ENCODE measurements at regions not wholly inside any gene's neighbourhood (a gene's known extent, or its start where the extent isn't known, plus 50 kb on each side); places are given as distances from the start of the nearest gene placed in this dataset.

DNA sequence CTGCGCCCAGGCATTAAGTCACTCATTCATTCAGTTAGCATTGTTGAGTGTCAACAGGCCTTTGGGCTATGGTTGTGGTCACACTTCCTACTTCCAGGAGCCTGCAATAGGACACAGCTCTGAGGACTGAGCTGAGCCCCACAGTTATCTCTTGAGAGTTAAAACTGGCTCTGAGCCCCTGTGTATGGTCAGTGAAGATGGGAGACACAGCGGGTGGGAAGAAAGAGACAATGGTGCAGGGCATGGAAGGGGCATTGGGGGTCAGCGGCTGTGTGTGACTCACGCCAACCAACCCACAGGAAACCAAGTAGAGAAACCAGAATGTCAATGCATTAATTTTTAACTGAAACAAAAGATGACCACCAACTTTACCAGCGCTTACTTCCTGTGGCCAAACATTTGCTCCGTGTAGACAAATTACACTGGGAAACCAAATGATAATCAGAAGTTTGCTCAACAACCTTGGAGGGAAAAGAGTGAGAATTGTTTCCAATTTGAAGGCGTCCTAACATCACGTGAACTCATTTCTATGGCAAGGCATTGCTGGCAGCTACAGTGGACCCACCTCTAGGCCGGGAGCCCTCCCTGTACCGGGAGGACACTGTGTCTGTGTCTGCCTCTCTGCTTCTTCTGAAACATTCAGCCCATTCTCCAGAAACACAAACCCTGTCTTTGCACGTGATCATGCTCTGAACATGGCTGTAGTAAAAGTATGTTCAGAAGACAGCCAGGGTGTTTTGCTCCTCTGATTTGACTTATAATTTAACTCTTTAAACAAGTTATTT, 212.0 kb upstream of the ID2 start:
- no peak for DNase-seq (ENCODE audit: low read depth in 2 of 2)

DNA sequence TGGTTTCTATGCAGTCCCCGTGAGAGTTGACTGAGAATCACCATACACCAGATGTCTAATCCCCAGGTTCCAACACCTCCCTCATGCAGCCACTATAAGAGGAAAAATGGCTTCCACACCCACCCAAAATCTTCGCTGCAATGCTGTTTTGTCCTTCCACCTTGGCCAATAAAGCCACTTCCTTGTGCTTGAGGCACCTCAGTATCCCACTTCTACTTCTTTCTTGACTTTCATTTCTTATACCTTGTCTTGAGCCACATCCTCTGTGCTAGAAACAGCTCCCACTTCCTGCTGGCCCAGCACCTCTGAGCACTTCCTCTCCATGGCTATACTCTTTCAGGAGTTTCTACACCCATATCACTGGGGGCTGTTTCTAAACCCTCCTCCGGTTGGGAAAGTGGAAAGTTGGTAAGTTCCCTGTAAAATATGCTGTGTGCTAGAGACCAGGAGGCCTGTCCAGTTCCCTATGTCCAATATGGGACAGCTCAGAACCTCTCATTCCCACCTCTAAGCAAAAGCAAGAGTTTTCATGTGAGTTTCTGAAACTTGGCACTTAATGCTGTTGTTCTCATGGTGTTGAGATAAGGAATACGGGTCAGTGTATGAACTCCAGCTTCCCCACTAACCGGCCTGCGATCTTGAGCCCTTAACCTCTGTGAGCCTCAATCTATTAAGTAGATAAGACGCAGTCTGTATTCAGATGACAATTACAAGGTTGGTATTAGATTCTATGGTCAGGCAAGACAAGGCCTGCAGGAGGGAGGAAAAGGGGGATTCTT, 209.1 kb upstream of the ID2 start:
- no peak for DNase-seq (ENCODE audit: low read depth in 2 of 2)

DNA sequence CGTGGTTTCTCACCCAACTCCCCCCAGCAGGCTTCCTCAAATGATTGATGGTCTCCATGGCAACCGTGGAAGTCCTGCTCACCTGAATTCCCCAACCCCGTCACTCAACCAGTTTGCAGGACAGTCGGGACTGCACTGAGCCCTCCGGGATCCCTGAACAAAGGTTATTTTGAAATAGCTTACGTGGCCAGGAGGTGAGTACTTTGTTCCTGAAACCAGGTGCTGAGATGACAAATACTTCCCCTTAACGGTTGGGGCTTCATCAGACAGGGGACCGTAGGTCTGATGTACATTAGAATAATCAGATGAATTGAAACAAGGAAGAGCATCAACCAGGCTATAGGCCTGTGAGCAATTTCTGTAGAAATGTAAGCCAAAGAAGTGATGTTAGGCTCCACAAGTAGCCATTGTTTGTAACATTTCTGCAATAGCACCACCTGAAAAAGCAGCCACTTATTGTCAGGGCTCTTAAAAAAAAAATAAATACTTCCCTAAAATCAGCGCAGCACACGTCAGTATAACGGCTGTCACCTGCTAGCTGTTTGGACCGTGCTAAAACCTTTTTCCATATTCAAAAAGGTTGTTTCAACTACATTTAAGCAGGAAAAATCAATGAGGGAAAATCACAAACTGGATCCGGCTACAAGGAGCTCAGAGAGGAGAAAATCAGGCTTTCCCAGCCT, 206.4 kb upstream of the ID2 start:
- DNase-seq (ENCODE audit: low read depth in 2 of 2): no peak

DNA sequence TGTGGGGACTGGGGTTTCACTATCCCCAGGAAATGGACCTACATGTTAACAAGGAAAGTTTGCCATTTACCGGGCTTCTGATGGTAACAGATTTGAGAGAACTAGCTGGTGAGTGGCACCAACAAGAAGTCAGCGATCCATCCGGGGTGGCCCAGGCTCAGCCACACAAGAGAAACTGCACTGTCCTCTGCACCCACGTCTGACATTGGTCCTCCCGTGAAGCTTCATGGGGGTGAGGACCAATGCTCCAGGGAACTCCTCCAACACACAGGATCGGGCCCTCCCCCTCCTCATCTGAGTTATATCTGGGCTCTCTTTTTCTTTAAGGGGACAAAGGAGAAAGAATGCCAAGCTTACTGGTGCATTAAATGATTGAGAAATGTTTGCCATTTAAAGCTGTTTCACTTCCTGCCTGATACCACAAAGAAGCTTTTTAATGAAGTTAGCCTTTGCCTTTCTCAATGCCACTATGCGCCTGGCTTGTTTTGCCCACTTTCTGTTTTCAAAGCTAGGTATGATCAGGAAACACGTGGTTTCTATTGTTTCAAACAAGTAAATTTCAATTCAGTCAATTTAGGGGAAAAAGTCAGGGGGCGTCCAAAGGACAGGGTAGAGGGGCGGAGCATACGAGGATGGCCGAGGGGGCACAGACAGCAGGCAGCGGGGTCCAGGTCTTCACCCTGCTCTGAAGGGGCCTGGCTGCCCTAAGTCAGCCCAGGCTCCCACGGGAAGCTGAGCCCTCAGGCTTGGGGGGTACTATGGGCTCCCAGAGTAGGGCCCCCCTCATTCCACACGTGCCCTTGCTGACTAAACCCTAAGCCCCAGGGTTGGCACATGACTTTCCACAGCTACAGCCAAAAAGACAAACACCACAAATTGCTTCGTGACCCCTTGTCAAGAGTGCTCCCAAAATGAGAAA, 204.0 kb upstream of the ID2 start:
- no peak for DNase-seq (ENCODE audit: low read depth in 2 of 2)

DNA sequence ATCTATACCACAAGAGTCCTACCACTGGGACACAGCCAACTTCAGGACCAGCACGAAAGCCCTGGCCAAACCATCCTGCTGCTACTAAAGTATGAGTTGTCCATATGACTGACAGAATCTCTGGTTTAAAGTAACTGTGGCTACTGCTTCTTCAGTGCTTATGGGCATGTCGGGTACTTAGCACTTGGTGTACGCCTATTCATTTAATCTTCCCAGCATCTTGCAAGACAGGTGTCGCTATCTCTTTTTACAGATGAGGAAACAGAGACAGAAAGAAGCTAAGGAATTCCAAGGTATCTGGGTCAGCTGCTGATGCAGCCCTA, 203.4 kb upstream of the ID2 start:
- DNase-seq (ENCODE audit: low read depth in 2 of 2): no peak

DNA sequence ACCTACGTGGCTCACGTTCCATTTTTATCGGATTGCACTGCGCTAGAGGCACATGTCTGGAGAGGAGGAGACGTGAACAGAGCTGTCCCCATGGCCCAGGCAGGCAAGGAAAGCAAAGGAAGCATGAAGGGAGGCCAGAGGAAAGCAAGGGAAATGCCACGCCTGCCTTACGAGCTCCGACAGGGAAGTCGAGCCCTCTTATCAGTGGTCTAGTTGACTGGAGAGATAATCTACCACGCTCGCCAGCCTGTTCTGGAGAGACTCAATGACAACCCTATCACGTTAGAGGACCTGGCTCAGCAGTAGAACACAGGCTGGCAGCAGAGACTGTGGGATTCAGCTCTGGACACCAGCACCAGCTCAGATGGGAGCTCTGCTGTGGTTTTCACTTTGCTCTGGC, 202.6 kb upstream of the ID2 start:
- DNase-seq (ENCODE audit: low read depth in 2 of 2): no peak

DNA sequence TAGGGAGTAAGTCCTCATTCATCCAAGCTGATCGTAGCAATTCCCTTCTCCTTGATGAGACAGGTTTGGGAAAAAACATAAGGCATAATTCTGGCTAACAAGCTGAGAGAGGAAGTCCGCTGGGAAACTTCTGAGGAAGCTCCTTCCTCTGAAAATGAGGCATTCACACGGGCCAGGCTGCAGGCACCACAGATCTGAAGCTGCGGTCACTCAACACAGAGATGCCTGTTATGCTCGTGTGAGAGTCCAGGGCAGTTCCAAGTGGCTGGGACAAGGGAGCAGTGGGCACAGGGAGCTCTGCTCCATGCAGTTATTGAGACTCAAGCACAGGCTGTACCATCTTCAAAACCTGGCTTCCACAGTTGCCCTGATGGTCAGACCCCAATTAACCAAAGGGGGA, 200.9 kb upstream of the ID2 start:
- no peak for DNase-seq (ENCODE audit: low read depth in 2 of 2)

DNA sequence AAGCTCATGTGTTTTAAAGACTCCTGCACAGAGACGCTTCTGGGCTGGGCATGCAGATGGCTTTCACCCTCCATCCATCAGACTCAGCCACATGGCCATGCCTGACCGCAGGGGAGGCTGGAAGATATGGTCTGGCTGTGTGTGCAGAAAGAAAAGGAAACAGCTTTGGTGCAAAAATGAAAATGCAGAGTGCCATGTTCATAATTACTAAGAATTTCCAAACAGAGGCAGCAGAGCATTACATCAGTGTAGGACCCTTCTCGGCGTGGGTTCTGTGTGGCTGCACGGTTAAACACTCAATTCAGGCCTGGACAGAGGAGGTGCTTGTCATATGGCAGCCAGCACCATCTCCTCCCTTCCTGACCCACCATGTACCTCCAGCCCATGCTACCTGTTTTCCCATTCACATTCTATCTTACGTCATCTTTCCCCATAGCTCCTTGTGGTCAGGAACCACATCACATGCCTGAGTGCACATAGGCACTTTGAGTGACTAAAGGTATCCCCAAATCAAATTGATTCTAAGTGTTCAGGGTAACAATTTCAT, 200.3 kb upstream of the ID2 start:
- peak; percentile 28 to 41 for DNase-seq (ENCODE audit: low read depth in 2 of 2)

DNA sequence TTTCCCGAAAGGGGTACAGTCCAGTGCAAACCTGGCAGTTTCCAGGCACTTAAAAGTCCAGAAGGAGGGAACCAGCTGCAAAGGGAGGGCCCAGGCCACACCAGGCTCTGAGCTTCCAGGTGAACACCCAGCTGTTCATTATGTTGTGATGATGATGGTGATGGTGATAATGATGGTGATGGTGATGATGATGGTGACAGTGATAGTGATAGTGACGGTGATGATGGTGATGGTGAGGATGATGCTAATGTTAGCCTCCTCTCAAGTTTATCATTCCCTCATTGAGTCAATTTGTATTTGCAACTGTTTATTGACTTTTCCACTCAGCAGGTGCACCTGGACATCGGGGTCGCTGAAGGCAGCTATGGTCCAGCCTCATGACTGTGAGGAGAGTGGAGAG, 199.4 kb upstream of the ID2 start:
- no peak for DNase-seq (ENCODE audit: low read depth in 2 of 2)

DNA sequence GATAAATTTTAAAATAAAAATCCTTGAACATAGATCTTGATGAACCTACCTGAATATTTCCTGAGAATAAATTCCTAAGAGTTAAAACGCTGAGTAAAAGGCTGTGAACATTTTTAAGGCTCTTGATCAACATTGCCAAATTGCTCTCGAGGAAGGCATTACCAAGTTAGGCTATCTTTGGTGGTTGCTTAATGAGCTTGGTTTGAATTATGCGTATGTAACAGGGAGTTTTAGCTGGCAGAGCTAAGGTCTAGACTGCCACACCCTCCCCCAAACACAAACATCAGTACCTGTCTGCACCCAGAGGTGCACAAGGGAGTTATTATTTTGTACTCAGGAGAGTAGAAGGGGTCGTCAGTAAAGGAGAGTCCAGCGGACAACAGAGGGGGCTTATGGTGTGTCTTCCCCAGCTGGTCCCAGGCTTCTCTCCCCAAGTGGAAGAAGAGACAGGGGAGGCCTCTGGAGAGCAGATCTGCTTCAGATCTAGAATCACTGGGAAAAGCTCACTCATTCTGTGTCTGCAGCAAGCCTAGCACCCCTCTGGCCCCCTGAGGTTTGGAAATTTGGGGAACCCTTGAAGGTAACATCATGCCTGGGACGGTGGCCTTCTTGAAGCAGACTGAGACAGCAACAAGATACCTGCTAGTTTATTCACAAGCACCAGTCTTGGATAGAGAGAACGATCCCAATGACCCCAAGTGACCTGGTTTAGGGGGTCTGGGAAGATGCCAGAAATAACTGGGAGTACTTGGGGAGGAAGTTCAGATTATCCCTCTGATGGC, 197.2 kb upstream of the ID2 start:
- no peak for DNase-seq (ENCODE audit: low read depth in 2 of 2)

DNA sequence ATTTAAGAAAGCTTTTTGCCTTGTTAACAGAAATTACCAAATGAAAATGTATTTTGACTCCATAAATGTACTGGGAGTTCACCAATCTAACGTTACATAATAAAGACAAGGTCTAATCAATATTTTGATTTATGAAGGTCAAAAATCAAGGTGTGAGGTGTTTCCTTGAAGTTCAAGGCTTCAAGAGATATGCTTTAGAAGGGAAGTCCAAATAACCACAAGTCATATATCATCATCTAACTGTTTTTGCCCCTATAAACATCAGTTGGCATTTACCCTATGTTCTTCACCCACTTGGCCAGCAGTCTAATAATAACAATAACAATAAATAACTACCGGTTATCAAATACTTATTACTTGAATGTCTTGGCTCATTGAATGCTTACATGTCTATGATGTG, 196.1 kb upstream of the ID2 start:
- no peak for DNase-seq (ENCODE audit: low read depth in 2 of 2)

DNA sequence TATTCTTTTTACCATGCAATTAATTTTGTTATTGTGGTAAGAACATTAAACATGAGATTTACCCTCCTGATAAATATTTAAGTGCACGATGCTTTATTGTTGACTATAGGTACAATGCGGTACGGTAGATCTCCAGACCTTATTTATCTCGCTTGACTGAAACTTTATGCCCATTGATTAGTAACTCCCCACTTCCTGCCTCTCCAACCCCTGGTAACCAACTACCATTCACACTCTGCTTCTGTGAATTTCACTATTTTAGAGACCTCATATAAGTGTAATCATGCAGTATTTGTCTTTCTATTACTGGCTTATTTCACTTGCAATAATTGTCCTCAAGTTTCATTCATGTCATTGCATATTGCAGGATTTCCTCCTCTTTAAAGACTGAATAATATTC, 195.7 kb upstream of the ID2 start:
- no peak for DNase-seq (ENCODE audit: low read depth in 2 of 2)

DNA sequence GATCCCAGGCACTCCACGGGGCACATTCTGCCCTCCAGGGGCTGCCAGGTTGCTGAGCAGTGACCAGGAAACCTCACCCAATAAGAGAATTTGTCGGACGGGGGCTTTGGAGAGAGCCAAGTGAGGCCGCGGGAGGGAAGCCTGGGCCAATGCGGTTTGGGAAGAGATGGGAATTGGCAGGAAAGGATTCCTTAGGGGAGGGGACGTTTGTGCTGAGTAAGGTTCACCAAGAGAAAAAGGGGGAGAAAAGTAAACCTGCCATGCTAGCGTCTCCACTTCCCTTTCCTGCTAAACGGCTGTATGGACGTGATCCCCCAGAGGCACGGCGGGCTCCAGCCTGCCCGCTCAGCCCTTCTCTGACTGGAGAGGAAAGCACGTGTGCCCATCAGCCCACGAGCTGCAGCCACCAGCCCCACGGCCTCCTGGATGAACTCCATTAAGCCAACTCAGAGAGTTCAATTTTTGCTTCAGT, 194.4 kb upstream of the ID2 start:
- no peak for DNase-seq (ENCODE audit: low read depth in 2 of 2)

DNA sequence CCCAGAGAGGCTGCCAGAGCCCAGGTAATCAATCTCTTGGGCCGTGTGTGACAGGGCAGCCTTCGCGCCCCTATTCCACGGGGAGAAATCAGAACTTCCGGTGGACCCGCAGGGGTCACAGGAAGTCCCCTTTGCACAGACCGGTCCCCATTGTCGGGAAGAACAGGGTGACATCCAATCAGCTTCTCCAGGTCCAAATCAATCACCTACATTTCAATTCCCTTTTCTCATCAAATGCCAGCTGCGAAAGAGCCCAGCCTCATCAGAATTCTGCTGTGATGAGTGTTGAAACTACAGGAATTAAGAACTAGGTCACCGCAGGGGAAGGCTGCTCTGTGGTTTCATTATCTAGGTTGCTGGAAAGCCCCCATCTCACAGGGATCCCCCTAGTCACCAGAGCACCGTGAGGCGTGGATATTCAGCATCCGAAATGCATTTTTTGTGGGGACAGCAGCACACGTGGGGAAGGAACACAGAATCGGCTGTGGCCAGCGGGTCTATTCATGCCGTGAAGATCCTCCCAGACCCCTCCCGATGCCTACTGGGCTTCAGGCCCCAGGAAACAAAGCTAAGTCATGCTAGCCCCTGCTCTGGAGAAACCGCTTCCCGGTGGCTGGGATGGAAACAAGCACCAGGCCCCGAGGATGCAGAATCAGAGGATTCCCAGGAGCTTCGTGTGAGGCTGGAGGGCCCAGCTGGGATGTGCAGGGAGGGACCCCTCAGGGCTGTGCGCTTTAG, 193.7 kb upstream of the ID2 start:
- peak; percentile 38 to 64 for DNase-seq (ENCODE audit: low read depth in 2 of 2)

DNA sequence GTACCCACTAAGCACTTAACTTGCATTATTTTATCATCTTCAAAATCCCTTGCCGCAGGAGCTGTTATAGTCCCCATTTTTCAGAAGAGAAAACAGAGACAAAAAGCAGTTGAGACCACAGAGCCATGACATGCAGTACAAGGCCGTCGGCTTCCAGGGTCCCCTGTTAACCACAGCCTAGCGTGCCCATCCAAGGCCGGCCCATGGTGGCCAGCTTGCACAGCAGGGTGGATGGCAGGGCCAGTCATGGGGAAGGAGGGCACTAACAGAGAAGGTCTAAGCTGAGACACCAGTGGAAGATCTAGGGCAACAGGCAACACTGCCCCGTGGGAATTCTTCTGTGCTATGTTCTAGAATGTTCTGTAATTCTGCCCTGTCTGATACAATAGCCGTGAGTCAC, 192.6 kb upstream of the ID2 start:
- no peak for DNase-seq (ENCODE audit: low read depth in 2 of 2)

DNA sequence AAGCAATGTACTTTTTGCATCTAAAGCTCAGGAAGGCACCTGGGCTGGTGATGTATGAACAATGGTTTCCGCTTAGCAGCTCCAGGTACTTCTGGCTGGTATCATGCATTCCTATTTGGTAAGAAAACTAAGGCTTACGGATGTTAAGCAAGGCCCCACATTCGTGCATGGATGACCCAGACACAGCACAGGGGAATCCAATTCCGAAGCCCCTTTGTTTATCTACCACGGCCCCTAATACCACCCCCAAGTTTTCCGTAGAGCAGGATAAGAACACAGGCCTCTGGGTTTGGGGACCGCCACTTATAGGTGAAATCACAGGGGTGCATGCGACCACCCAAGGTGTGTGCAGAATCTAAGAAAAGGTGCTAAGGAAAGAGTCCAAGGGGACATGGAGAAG, 192.1 kb upstream of the ID2 start:
- DNase-seq (ENCODE audit: low read depth in 2 of 2): no peak

DNA sequence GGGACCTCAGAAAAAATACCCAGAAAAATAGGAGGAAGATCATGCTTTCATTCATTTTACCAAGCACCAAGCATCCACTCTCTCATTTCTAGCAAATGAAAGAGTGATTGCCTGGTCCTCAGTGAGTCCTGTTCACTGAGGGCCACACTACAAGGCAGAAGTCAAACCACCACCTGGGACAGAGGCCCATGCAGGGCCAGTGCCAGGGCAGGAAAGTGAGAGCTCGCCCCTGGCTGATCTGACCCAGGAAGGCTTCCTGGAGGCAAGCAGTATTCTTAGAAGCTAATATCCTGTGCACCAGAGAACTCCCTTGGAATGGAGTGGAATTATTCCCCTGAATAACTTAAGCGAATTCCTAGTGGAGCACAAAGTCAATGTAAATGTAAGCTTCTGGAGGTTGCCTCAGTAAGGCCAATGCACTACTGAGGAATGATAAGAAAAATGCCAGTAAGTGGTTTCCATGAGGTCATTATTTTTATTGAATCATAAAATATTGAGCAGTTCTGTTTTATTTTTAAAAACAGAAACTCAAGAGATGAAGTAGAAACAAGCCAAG, 191.6 kb upstream of the ID2 start:
- DNase-seq (ENCODE audit: low read depth in 2 of 2): no peak

DNA sequence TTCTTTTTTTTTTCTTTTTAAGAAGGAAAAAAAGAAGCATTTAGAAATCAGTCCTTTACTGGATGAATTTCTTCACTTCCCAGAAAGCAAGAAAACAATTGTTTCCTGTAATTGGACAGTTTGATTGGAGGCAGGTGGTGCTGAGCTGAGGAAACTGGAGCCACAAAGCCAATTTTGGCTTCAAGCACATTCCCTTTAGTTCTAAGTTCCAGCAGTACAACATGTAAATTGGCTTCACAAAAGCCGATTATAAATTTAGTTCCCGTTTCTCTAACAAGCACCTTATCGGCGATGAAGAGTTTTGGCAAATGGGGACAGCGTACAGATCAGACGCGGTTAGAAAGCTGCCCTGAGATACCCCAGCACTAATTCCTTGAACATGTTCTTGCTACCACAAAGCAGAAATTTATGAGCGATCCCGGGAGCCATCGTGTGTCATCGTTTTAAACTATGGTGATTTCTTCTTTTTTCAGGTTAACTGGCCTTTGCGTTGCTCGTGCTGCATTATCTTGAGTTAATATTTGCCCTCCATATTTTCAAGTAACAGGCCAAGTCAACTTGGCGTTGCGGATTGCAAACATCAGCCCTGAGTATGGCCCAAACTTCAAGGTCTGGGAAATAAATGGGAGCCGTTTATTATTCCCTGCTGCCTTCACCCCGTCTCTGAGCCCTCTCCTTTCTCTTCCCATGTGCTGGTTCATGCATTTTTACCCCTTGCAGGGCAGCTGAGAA, 190.4 kb upstream of the ID2 start:
- no peak for DNase-seq (ENCODE audit: low read depth in 2 of 2)

DNA sequence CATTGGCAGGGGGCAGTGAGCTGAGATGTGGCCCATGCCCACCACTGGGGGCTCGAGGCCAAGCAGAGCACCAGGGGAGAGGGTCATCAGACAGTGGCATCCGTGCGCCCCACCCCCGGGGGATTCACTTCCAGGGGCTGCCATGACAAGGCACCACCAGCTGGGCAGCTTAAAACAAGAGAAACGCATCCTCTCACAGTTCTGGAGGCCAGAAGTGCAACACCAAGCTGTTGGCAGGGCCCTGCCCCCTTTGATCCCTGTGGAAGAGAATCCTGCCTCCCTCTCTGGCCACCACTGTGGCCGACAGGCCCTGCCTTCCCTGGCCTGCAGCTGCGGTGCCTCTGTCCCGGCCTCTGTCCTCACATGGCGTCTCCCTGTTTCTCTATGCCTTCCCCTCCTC, 187.7 kb upstream of the ID2 start:
- DNase-seq (ENCODE audit: low read depth in 2 of 2): no peak
